HG03457 (cell line): ENCODE measurements at regions not wholly inside any gene's neighbourhood (a gene's known extent, or its start where the extent isn't known, plus 50 kb on each side); places are given as distances from the start of the nearest gene placed in this dataset.
"Not testable (repeated sequence)": the region's sequence is repeated elsewhere in the genome, so short reads cannot be mapped to it uniquely, and the experiment has no call there.

Experiments
- ATAC-seq: cut with Tn5 transposase; IDR thresholded peaks from one replicate; pipeline ENCODE4 v1.9.1; 2021; ENCODE audit warnings: moderate number of reproducible peaks; ENCODE audit not compliant: unreplicated experiment

DNA sequence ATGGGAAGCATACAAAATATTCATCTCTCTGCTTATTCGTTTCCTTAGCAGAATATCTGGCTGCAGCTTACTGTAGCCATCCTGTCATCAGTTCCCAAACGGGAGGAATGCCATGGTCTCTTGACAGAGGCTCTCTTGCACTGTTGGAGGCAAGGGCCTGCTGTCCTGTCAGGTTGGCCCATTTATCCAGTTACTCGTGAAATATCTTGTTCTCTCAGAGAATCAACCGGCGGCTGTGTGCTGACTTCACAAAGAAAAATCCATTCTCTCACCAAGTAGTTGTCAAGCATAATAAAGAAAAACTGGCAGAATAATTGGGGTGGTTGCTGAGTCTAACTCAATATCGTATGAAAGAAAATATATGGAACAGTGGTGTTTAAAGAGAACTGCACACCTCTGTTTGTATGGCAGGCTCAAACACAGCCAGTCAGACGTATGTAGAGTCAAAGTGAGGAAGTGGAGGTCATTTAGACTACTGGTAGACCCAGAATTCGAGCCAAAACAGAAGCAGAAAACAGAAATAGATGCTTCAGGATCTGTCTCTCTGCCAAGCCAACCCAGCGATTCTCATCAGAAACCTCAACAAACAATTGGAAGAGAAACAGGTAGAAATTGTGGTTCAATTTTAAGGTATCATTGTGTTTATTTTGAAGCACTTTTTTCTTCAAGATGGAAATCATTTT lies 349.2 kb upstream of the PRKCQ start:
- ATAC-seq: no peak

GRCh38 chr10:6928586-6928985 lies 348.5 kb upstream of the PRKCQ start:
- no peak for ATAC-seq

- no peak for ATAC-seq
Observed at GRCh38 chr10:6926971-6927370, 346.9 kb upstream of the PRKCQ start.

DNA sequence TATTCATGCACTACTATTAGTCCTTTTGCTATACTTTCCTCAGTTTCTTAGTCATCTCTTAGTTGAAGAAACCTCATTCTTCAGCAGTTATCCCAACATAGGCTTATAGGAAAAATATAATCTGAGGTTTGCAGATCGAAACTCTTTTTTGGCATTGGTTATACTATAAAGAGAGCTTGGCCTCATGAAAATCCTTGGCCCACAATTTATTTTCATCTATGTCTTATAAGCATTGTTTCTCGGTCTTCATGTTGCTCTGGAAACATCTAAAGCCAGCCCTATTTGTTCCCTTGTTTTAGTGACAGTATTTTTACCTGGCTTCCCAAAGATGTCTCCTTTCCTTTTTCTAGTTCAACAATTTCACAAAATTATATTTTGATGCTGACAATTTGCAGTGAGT lies 345.1 kb upstream of the PRKCQ start:
- no peak for ATAC-seq

GRCh38 chr10:6924166-6924565 lies 344.1 kb upstream of the PRKCQ start:
- no peak for ATAC-seq

- ATAC-seq: not testable (repeated sequence)
Observed at GRCh38 chr10:6921026-6921425, 340.9 kb upstream of the PRKCQ start.

DNA sequence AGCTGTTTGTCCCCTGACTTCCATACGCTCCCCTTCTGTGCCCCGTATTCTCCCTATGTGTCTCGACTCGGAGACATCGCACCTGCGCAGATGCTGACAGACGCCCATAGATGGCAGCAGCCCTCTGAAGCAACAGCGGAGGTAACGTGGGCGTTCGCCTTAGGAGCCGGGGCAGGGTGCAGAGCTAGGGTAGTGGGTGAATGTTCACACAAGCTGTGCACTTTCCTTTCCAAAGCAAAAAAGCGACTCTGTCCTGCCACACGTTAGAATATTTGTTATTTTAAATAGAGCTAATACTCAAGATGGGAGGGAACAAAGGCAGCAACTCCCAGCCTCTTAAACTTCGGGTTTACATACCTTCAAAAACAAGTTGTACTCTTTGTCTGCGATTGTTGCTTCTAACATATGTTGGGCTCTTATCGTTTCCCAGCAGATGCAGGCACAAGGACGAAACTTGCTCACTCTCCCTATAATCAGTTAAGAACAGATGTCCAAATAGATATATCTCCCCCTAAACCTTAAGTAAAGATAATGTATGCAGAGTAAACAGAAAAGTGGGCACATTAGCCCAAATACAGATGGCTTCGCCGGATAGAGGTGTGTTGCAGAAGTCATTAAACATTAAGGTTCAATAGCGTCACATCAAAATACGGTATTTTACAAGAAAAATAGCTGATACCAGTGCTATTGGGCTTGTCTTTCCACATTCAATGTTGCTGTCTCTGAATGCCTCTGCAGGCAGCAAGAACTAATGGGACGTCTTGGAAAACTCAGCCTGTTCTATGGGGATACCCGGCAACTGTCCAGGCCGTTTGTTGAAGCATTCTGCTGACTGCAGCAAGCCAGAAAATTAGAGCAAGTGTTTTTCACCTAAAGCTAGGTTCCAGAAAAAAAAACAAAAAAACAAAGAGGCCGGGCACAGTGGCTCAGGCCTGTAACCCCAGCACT lies 340.3 kb upstream of the PRKCQ start:
- peak; percentile 83 for ATAC-seq

DNA sequence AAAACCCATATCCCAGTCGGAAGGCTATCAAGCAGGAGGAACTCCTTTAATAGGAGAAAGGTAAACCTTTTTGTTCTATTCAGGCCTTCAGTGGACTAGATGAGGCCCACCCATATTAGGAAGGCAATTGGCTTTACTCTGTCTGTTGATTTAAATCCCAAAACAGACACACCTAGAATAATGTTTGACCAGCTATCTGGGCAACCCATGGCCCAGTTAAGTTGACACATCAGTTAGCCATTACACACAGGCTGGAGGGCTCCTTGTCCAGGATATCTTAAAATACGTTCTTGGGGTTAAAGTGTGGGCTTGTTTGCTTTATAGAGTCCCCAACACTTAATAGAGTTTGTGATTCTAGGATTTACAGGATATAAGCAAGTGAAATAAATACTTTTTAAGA lies 339.0 kb upstream of the PRKCQ start:
- ATAC-seq: no peak

DNA sequence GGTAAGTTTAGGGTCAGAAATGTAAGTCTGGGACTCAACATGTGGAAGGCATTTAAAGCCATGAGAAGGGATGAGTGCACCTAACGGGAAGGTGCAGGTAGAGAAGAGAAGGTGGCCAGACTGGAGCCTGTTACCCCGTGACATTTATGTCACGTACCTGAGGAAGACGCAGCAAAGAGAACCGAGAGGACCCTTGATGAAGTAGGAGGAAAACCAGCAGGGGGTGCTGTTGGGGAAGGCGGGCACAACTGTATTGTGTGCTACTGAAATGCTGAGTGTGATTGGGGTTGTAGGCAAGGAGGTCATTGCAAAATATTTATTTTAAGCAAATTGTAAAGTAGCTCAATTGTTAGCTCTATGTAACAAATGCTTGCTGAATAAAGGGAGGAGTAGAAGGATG lies 338.2 kb upstream of the PRKCQ start:
- no peak for ATAC-seq

DNA sequence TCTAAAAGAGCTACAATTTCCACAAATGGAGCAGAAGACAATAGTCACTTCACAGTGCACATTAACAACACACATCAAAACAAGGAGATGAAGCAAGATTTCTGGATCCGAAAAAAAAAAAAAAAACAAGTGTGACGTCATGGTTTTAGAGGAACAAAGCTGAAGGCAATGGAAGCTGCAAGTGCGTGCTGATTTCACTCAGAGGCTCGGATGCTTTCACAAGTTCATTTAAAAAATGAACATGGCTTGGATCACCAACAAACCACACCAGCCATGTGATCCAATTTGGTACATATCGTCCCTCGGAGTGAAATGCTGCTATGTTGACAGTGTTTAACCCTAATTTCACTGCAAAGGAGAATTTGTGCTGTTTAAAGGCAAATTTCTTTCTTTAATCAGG lies 337.0 kb upstream of the PRKCQ start:
- no peak for ATAC-seq

- ATAC-seq: no peak
Observed at GRCh38 chr10:6916601-6917000, 336.5 kb upstream of the PRKCQ start.

DNA sequence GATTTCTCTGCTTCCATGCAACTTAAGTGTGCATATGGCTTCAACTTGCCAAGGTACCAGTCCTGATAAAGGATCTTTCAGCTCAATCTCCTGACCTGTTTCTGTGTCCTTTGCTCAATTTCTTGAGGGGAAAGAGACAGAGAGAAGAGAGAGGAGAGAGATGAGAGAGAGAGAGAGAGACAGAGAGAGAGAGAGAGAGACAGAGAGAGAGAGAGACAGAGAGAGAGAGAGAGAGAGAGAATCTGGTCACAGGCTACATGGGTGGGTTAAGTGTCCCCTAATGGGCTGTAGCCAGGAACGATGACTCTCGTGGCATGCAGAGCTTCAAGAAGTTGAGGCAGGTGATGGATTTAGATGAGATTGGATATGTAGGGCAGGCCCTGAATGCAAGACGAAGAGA lies 335.2 kb upstream of the PRKCQ start:
- no peak for ATAC-seq

GRCh38 chr10:6912929-6913328 lies 332.9 kb upstream of the PRKCQ start:
- no peak for ATAC-seq

DNA sequence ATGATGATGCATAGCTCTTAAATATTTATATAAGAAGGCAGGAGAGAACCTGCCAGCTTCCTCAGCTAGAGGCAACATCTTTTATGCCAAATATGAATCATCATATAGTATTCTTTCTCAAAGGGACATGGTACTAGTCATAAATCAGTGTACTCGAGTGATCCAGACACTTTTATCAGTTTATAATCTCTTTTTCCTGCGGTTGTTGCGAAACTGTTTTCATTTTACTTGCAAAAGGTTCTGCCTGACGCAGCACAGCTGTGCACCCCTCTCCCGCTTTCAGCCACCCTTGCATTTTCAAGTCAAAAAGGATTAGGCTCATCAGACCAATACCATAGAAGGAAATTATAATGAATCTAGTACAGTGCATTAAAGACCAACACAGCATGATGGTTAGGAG lies 332.3 kb upstream of the PRKCQ start:
- ATAC-seq: peak; percentile 50

GRCh38 chr10:6912021-6912420 lies 331.9 kb upstream of the PRKCQ start:
- ATAC-seq: no peak

DNA sequence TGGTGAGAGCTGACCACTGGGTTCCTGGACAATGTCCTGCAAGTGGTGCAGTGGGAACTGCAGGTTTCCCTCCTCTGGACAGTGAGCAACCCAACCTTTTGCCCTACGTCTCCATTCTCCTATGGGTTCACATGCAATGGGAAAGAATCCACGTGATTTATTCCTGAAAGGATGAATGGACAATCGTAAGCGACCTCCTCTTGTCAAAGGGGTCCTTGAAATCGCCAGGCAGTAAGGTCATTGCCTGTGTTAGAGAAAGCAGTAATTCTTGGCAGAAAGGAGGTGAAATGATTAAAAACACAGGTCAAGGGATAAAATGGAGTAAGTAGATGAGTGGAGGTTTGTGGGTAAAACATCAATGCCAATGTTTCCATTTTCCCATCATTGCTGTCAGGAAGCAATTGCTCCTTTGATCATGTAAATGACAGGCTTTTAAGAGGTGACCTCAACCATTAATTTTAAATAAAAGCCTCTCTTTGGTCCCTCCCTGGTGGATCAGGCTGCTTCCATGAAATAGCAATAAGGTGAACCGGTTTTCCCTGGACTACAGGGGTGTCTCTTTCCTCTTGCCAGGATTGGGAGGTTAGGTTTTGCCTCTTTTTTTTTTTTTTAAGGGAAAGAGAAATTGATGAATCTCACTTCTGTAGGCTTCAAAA lies 330.0 kb upstream of the PRKCQ start:
- ATAC-seq: no peak

GRCh38 chr10:6907877-6908530 lies 327.9 kb upstream of the PRKCQ start:
- no peak for ATAC-seq

DNA sequence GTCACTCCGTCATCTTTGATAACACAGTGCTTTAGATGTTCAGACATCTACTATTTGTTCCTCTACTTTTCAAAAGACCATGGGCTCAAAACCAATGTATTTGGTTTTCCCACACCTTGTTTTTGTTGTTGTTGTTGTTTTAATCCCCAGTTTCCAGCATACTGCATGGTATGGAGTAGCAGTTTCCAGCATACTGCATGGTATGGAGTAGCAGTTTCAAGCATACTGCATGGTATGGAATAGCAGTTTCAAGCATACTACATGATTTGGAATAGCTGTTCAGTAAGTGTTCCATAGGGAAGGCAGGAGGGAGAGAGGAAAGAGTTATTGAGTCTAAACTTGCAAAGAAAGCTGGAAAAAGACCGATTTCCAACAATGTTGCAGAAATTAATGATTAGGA lies 314.3 kb upstream of the PRKCQ start:
- ATAC-seq: no peak

DNA sequence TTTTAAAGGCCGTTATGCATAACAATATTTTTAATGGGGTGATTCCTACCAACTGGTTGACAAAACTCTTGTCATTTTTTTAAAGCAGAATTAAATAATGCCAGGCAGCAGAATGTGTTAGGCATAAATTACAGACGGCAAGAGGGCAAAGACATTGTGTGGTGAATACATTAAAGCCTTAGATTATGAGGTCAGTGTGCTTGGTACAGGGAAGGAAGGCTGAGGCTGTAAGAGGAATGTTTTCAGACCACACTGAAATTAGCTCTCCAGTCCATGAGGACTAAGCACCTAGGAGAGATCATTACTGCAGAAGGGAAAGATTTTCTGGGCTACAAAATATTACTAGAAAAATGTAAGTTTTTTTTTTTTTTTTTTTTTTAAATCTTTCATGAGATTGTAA lies 312.8 kb upstream of the PRKCQ start:
- ATAC-seq: no peak

- ATAC-seq: no peak
Observed at GRCh38 chr10:6891924-6892323, 311.8 kb upstream of the PRKCQ start.

- ATAC-seq: no peak
Observed at GRCh38 chr10:6889718-6890117, 309.6 kb upstream of the PRKCQ start.
